ENCODE measurements at regions not wholly inside any gene's neighbourhood (a gene's known extent, or its start where the extent isn't known, plus 50 kb on each side); places are given as distances from the start of the nearest gene placed in this dataset.
A peak's percentile ranks its signal among the peaks of the same experiment; 100 is the strongest.

DNA sequence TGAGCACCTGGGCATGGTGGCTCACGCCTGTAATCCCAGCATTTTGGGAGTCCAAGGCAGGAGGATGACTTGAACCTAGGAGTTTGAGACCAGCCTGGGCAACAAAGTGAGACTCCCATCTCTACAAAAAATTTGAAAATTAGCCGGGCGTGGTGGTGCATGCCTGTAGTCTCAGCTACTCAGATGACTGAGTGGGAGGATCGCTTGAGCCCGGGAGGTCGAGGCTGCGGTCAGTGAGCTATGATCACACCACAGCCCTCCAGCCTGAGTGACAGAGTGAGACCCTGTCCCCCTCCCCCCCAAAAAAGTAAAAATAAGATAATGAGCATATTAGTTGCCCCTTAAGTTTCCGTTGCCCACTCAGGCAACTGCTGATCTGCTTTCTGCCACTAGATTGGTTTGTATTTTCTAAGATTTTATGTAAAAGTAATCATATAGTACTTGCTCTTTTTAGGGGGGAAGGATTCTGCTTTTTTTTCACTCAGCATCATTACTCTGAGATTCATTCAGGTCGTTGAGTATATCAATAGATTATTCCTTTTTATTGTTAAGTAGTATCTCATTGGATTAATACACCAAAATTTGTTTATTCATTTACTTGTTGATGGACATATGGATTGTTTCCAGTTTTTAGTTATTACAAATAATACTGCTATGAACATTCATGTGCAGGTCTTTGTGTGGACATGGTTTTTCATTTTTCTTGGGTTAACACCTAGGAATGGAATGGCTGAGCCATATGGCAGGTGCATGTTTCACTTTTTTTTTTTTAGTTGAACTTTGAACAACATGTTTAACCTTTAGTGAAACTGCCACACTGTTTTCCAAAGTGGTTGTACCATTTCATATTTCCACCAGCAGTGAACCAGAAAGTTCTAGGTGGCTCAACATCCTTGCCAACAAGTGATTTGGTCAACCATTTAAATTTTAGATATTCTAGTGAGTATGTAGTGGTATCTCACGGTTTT, 75.0 kb upstream of the SPRED2 start:
- TF ChIP-seq, protein P1, sequence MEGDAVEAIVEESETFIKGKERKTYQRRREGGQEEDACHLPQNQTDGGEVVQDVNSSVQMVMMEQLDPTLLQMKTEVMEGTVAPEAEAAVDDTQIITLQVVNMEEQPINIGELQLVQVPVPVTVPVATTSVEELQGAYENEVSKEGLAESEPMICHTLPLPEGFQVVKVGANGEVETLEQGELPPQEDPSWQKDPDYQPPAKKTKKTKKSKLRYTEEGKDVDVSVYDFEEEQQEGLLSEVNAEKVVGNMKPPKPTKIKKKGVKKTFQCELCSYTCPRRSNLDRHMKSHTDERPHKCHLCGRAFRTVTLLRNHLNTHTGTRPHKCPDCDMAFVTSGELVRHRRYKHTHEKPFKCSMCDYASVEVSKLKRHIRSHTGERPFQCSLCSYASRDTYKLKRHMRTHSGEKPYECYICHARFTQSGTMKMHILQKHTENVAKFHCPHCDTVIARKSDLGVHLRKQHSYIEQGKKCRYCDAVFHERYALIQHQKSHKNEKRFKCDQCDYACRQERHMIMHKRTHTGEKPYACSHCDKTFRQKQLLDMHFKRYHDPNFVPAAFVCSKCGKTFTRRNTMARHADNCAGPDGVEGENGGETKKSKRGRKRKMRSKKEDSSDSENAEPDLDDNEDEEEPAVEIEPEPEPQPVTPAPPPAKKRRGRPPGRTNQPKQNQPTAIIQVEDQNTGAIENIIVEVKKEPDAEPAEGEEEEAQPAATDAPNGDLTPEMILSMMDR (IDR thresholded peaks at IDR 0.05): no peak
- DNase-seq: no peak
- no peaks in the 10 kb centered on the region for H3K27me3 ChIP-seq
- no peaks in the 10 kb centered on the region for H3K4me1 ChIP-seq
- no peak overlapping the region for H3K4me3 ChIP-seq
- H3K36me3 ChIP-seq: no peaks in the 10 kb centered on the region
- H3K9me3 ChIP-seq: no peaks in the 10 kb centered on the region
- no peak for ATAC-seq
- H3K27ac ChIP-seq: no peak overlapping the region
- intact Hi-C loops (cut with DNase I): no loop called here

DNA sequence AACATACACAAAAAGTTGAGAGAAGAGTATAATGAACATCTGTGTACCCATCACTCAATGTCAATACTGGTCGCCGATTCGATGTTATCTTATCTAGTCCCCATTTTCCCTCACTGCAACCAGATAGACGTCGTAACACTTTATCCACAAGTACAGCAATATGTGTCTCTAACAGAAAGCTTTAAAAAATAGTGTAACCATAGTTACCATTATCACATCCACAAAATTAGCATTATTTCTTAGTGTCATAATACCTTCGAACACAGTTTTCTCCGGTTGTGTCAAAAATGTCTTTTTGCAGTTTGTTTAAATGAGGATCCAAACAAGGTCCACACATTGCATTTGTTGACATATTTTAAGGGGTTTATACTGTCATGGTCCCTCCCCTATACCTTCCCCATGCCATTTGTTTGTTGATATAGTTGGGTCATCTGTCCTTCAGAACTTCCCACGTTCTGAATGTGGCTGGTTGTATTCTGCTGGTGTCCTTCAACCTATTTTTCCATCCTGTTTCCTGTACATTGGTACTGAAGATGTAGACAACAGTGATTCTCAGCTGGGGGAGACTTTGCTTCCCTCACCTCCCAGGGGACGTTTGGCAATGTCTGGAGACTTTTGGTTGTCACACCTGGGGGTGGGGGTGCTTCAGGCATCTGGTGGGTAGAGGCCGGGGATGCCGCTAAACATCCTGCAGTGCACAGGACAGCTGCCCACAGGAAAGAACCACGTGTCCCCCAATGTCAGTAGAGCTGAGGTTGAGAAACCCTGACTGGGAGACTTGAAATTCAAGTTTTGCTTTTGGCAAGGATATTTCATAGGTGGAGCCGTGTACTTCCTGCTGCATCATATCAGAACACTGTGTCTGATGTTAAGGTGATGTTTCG, 72.7 kb upstream of the SPRED2 start:
- intact Hi-C loops (cut with DNase I): no loop called here
- H3K4me1 ChIP-seq: no peaks in the 10 kb centered on the region
- no peaks in the 10 kb centered on the region for H3K9me3 ChIP-seq
- no peaks in the 10 kb centered on the region for H3K27me3 ChIP-seq
- no peaks in the 10 kb centered on the region for H3K36me3 ChIP-seq
- DNase-seq (no peak), ATAC-seq (peak; percentile 84)
- TF ChIP-seq, protein P1 (IDR thresholded peaks at IDR 0.05): no peak
- no peak overlapping the region for H3K4me3 ChIP-seq
- H3K27ac ChIP-seq: no peak overlapping the region

DNA sequence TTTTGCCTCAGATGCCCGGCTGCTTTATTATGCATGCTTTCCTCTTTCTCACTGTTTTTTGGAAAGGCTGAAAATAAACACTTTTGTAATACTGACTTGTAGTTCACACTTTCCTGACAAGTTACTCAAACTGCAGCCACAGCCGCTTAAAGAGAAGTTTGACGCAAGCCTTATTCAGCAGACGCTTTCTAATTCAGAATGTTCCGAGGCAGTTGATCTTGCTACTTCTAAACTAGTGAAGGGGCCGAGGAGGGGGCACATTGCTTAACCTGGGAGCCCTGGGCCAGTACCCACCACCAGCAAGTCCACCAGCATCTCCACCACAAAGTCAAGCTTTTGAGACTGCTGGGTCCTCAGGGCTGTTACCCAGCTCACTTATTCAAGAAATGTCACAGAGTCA, 71.8 kb upstream of the SPRED2 start:
- Histone ChIP-seq H3K4me1 (no peaks in the 10 kb centered on the region), H3K9me3 (no peaks in the 10 kb centered on the region), H3K27ac (no peak overlapping the region), H3K27me3 (no peaks in the 10 kb centered on the region), H3K36me3 (no peaks in the 10 kb centered on the region), H3K4me3 (no peak overlapping the region)
- intact Hi-C loops (cut with DNase I): no loop called here
- ATAC-seq (no peak), DNase-seq (no peak)
- TF ChIP-seq, protein P1 (IDR thresholded peaks at IDR 0.05): no peak

DNA sequence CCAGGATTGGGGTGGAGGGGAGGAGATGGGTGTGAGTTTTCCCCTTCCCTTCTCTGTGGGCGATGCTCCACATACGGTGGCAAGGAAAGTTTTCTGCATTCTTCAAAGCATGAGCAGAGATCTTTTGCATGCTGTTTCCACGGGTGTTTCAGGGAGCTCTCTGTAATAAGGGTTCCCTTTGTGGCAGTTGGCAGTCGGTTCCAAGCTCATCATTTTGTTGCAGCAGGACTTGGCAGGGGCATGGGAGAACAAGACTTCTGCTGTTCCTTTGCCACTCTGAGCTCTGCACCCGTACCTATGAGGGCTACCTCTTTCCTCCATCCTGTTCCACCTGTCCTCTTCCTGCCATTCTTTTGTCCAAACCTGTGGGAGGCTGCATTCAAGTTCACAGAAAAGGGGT, 71.3 kb upstream of the SPRED2 start:
- TF ChIP-seq, protein P1 (IDR thresholded peaks at IDR 0.05): no peak
- ATAC-seq (no peak), DNase-seq (no peak)
- no peak overlapping the region for H3K4me3 ChIP-seq
- H3K4me1 ChIP-seq: no peaks in the 10 kb centered on the region
- no peaks in the 10 kb centered on the region for H3K36me3 ChIP-seq
- no peaks in the 10 kb centered on the region for H3K27me3 ChIP-seq
- intact Hi-C loops (cut with DNase I): no loop called here
- H3K27ac ChIP-seq: no peak overlapping the region
- H3K9me3 ChIP-seq: no peaks in the 10 kb centered on the region

DNA sequence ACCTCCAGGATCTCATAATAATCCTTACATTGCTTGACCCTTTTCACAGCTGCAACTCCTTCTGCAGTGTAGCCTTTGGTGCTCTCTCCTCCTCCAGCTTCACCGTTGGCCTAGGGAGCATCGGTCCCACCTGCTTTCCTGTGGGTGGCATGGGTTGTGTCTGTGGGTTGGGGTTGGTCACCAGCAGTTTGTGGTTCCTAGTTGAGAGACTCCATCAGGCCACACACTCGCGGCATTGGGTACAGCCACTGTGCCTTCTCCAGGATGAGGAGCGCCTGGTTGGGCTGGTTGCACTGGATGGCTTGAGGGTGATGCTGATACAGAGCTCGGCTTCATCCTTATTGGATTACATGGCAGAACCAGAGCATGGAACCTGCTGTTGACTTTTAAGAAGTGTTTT, 69.4 kb upstream of the SPRED2 start:
- Histone ChIP-seq H3K36me3 (no peaks in the 10 kb centered on the region), H3K9me3 (no peaks in the 10 kb centered on the region), H3K4me3 (no peak overlapping the region), H3K4me1 (no peaks in the 10 kb centered on the region), H3K27me3 (no peaks in the 10 kb centered on the region), H3K27ac (no peak overlapping the region)
- intact Hi-C loops (cut with DNase I): no loop called here
- TF ChIP-seq, protein P1 (IDR thresholded peaks at IDR 0.05): no peak
- no peak for DNase-seq
- no peak for ATAC-seq

All from upper lobe of right lung (tissue), 1 donor.